ENCODE measurements at regions not wholly inside any gene's neighbourhood (a gene's known extent, or its start where the extent isn't known, plus 50 kb on each side); places are given as distances from the start of the nearest gene placed in this dataset.
A peak's percentile ranks its signal among the peaks of the same experiment; 100 is the strongest.

GRCh38 chr13:44191103-44191502 is 182.5 kb upstream of the SERP2 start (continued):
- TF ChIP-seq EP300 (IDR thresholded peaks at IDR 0.05; ENCODE audit: low read depth in 2 of 2, low read length in 2 of 2) (no peak), EP300 (CRISPR knock-in tag; IDR thresholded peaks at IDR 0.05; ENCODE audit: borderline replicate concordance) (no peak), HCFC1 (IDR thresholded peaks at IDR 0.05; ENCODE audit: low read depth, low read length) (no peak), STAT6 (CRISPR knock-in tag; IDR thresholded peaks at IDR 0.05; ENCODE audit: borderline replicate concordance) (no peak), SPEN (CRISPR knock-in tag; IDR thresholded peaks at IDR 0.05; ENCODE audit: low read depth) (no peak), ZBTB7A (CRISPR knock-in tag; IDR thresholded peaks at IDR 0.05) (no peak), EEA1 (CRISPR knock-in tag; IDR thresholded peaks at IDR 0.05; ENCODE audit: borderline replicate concordance) (no peak)

- no TSS peak for BruUV-seq (replicated peaks)
- POLR2A ChIA-PET = interaction anchor here (0.6 to 1.6 kb wide), 5 partner anchors 50 to 245 kb away, joined by 3 to 5 read pairs (median 4); no protein-coding TSS in a partner anchor
- WGBS (ENCODE audit: low lambda C conversion rate) = 42% methylated on average over 15 of the region's 15 CpGs
- DNase-seq (ENCODE audit: low spot score) (peak; percentile 64), ATAC-seq (peak; percentile 95), FAIRE-seq (peak; percentile 76)
- H3K79me2 ChIP-seq (ENCODE audit: insufficient read depth, low read length) = no peaks in the 10 kb centered on the region
- no peaks in the 10 kb centered on the region for H3K9me3 ChIP-seq (ENCODE audit: low read length)
- H3K36me3 ChIP-seq (replicated peaks in 1 of 2; ENCODE audit: control insufficient read depth in 1 of 2, insufficient read depth in 2 of 2, low read length in 2 of 2) = no peaks in the 10 kb centered on the region
- H3K4me1 ChIP-seq (ENCODE audit: insufficient read depth, low read length) = peaks cover 29% of the 10 kb centered on the region
- H3K4me2 ChIP-seq (ENCODE audit: low read depth, low read length) = no peak overlapping the region
- intact Hi-C loops (cut with micrococcal nuclease; ENCODE audit: unreplicated experiment) (loop anchor here (1.0 kb wide), 1 partner anchor 246 kb away; no protein-coding TSS in a partner anchor), in situ Hi-C loops (cut with HindIII; ENCODE audit: extremely low pct_ligation_motif_present, low pct_unique_long_range_greater_than_20kb) (loop anchor here (5.0 kb wide), 1 partner anchor 246 kb away; no protein-coding TSS in a partner anchor)
- no peaks in the 10 kb centered on the region for H4K20me1 ChIP-seq (ENCODE audit: insufficient read depth, low read length)
- no peak overlapping the region for H2AFZ ChIP-seq (ENCODE audit: low read length)
- no peak overlapping the region for H3K4me3 ChIP-seq (replicated peaks in 1 of 3; ENCODE audit: insufficient read depth in 1 of 3, low read depth in 2 of 3, low read length in 3 of 3)
- CTCF ChIA-PET (ENCODE audit: low intra/inter-chr PET ratio, low total read pairs) = interaction anchor here (1.6 to 2.1 kb wide), 2 partner anchors 246 to 279 kb away, joined by 8 read pairs; no protein-coding TSS in a partner anchor
- no peak overlapping the region for H3K27ac ChIP-seq (ENCODE audit: extremely low read length, insufficient read depth, low read length)
- no peak overlapping the region for H3K9ac ChIP-seq (ENCODE audit: insufficient read depth, low read depth, low read length)
- H3K27me3 ChIP-seq (ENCODE audit: control insufficient read depth in 1 of 2, insufficient read depth in 2 of 2, low read length in 2 of 2) = no peaks in the 10 kb centered on the region
- TF ChIP-seq HNF4A (CRISPR knock-in tag; IDR thresholded peaks at IDR 0.05) (0 out of 2 replicates have a peak, but pooled peaks have one; percentile 15), ZBTB33 (CRISPR knock-in tag; IDR thresholded peaks at IDR 0.05) (no peak), SIX1 (CRISPR knock-in tag; IDR thresholded peaks at IDR 0.05; ENCODE audit: borderline replicate concordance) (no peak), ARID3A (IDR thresholded peaks at IDR 0.05; ENCODE audit: low read depth, low read length) (0 out of 2 replicates have a peak, but pooled peaks have one; percentile 20), RNF2 (conservative IDR thresholded peaks at IDR 0.05; ENCODE audit: low read depth) (no peak), MIXL1 (CRISPR knock-in tag; IDR thresholded peaks at IDR 0.05) (0 out of 2 replicates have a peak, but pooled peaks have one; percentile 56), EHMT2 (IDR thresholded peaks at IDR 0.05; ENCODE audit: borderline replicate concordance, low read depth, low read length) (peak; percentile 55; the same call in 1 of the 2 replicates), REPIN1 (CRISPR knock-in tag; IDR thresholded peaks at IDR 0.05; ENCODE audit: borderline replicate concordance, low read depth) (0 out of 2 replicates have a peak, but pooled peaks have one; percentile 19), CEBPB (IDR thresholded peaks at IDR 0.05; ENCODE audit: borderline replicate concordance, low read depth, low read length) (peak; percentile 97)
These were observed 182.0 kb upstream of the SERP2 start for GRCh38 chr13:44191504-44192171.
